ENCODE measurements at regions not wholly inside any gene's neighbourhood (a gene's known extent, or its start where the extent isn't known, plus 50 kb on each side); places are given as distances from the start of the nearest gene placed in this dataset.
"Not testable (repeated sequence)": the region's sequence is repeated elsewhere in the genome, so short reads cannot be mapped to it uniquely, and the experiment has no call there.

DNA sequence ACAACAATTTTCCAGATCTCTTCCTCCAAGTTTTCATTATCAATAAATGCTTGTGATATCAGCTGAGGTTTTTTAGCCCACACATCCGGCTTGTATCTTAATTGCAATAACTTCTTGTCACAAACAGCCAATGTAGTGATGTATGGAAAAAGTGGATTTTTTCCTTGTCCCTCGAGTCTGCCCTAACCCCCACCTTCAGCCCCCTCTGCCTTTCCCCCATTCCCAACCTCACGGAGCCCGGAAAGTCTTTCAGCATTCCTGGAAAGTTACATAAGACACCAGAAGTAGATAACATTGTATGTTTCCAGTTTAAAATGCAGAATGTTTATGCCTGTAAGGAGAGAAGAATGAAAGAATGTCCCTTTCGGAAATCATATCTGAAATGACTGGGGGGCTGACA is 179.2 kb upstream of the PHACTR1 start:
- Histone ChIP-seq H3K4me1 (no peaks in the 10 kb centered on the region), H3K27ac (no peak overlapping the region), H3K36me3 (no peaks in the 10 kb centered on the region), H3K27me3 (no peaks in the 10 kb centered on the region), H3K9me3 (no peaks in the 10 kb centered on the region), H3K4me3 (no peak overlapping the region)
- DNase-seq: no peak
- intact Hi-C loops (cut with DNase I): no loop called here
- TF ChIP-seq, protein P1, sequence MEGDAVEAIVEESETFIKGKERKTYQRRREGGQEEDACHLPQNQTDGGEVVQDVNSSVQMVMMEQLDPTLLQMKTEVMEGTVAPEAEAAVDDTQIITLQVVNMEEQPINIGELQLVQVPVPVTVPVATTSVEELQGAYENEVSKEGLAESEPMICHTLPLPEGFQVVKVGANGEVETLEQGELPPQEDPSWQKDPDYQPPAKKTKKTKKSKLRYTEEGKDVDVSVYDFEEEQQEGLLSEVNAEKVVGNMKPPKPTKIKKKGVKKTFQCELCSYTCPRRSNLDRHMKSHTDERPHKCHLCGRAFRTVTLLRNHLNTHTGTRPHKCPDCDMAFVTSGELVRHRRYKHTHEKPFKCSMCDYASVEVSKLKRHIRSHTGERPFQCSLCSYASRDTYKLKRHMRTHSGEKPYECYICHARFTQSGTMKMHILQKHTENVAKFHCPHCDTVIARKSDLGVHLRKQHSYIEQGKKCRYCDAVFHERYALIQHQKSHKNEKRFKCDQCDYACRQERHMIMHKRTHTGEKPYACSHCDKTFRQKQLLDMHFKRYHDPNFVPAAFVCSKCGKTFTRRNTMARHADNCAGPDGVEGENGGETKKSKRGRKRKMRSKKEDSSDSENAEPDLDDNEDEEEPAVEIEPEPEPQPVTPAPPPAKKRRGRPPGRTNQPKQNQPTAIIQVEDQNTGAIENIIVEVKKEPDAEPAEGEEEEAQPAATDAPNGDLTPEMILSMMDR (IDR thresholded peaks at IDR 0.05): no peak
- TF ChIP-seq POLR2A (IDR thresholded peaks at IDR 0.05): no peak
- 55 to 72% methylated on average over 5 of the region's 5 CpGs for WGBS, 2 donors

DNA sequence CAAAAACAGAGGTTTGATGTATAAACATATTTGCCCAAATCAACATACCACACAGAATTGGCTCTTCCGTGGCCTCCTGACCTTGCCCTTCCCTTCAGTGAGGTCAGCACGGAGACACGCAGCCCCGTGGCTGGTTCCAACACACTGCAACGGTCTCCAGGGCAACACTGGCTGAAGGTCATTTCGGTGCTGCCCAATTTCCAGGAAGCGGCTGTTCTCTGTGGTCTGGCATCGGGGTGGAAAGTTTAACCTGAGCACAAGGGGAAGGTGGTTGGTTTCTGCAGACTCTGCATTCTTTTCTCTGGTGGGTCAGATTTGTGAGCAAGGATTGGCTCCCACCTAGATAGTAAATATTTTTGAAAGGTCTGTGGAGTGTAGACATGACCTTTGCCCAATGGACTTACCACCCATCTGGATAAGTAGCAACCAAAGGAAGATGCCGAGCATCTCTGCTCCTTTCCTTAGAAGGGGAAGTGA is 177.6 kb upstream of the PHACTR1 start:
- no peak for DNase-seq
- H3K27me3 ChIP-seq: no peaks in the 10 kb centered on the region
- H3K4me3 ChIP-seq: no peak overlapping the region
- 53 to 76% methylated on average over 6 to 8 of the region's 9 CpGs for WGBS, 2 donors
- H3K27ac ChIP-seq: no peak overlapping the region
- H3K4me1 ChIP-seq: no peaks in the 10 kb centered on the region
- intact Hi-C loops (cut with DNase I): no loop called here
- no peaks in the 10 kb centered on the region for H3K9me3 ChIP-seq
- TF ChIP-seq, protein P1 (IDR thresholded peaks at IDR 0.05): no peak
- TF ChIP-seq POLR2A (IDR thresholded peaks at IDR 0.05): no peak
- no peaks in the 10 kb centered on the region for H3K36me3 ChIP-seq

DNA sequence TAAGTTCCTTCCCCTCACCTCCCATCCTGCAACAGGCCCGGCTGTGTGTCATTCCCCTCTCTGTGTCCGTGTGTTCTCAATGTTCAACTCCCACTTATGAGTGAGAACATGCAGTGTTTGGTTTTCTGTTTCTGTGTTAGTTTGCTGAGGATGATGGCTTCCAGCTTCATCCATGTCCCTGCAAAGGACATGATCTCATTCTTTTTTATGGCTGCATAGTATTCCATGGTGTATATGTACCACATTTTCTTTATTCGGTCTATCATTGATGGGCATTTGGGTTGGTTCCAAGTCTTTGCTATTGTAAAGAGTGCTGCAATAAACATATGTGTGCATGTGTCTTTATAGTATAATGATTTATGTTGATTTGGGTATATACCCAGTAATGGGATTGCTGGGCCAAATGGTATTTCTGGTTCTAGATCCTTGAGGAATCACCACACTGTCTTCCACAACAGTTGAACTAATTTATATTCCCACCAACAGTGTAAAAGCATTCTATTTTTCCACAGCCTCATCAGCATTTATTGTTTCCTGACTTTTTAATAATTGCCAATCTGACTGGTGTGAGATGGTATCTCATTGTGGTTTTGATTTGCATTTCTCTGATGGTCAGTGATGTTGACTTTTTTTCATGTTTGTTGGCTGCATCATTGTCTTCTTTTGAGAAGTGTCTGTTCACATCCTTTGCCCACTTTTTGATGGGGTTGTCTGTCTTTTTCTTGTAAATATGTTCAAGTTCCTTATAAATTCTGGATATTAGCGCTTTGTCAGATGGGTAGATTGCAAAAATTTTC is 174.1 kb upstream of the PHACTR1 start:
- WGBS, 2 donors: 85 to 90% methylated on average over 4 of the region's 4 CpGs
- intact Hi-C loops (cut with DNase I); H3K4me1 ChIP-seq; H3K27me3 ChIP-seq; DNase-seq; H3K27ac ChIP-seq; H3K9me3 ChIP-seq; H3K36me3 ChIP-seq; H3K4me3 ChIP-seq: not testable (repeated sequence)

DNA sequence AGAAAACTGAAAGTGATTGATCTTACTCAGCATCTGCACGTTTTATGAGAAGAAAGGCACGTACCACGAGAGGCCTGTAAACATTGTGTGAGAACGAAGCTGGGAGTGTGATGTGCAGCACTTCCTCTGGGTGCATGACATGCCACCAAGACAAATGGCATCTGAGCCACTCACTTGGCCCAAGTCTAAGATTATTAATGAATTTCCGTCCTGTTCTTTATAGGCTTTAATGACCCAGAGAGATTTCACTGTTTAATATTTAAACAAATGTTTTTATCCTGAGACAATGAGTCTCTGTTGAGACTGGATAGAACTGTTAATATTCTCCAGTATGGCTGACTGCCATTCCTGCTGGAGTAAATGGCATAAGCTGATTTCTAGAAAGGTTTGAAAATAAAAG is 172.6 kb upstream of the PHACTR1 start:
- 60 to 63% methylated on average over 5 of the region's 5 CpGs for WGBS, 2 donors
- DNase-seq: no peak
- Histone ChIP-seq H3K27ac (no peak overlapping the region), H3K36me3 (no peaks in the 10 kb centered on the region), H3K4me3 (no peak overlapping the region), H3K27me3 (no peaks in the 10 kb centered on the region), H3K9me3 (no peaks in the 10 kb centered on the region), H3K4me1 (peaks cover 0 to 9% (median 0%) of the 10 kb centered on the region in 3 donors)
- TF ChIP-seq, protein P1 (IDR thresholded peaks at IDR 0.05): no peak
- TF ChIP-seq POLR2A (IDR thresholded peaks at IDR 0.05): no peak
- intact Hi-C loops (cut with DNase I): no loop called here

DNA sequence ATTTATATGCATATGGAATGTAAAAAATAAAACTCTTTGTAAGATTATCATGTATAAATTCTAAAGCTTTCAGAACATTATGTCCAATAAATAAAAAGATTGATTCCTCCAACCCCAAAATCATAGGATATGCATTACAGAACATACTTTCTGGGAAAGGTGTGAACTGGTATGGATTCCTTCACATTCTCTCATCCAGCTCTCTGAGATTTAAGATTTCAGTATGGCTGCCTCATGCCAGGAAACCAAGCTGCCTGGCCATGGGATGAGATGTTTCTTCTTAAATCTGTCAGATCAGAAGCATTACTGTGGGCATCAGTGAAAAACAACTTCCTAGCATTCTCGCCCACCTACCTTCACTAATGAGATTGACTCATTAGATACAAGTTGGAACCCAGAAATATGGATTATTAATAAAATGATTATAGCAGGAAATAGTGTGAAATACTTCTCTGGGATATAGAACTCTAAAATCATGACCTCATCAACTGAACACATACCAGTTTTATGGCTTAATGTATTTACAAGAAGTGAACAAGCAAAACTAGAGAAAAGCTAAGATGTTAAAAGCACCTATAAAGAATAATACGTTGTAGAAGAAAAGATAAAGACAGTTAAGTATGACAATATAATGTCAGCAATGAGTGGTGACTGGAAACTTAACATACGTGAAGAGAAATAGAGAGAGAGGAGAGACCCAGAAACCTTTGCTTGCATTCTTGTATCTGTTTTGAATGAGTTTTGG is 171.6 kb upstream of the PHACTR1 start:
- 81 to 82% methylated on average over 3 of the region's 3 CpGs for WGBS, 2 donors
- no peaks in the 10 kb centered on the region for H3K36me3 ChIP-seq
- no peaks in the 10 kb centered on the region for H3K27me3 ChIP-seq
- H3K4me3 ChIP-seq: no peak overlapping the region
- no peaks in the 10 kb centered on the region for H3K9me3 ChIP-seq
- H3K4me1 ChIP-seq: peaks cover 0 to 9% (median 0%) of the 10 kb centered on the region in 3 donors
- H3K27ac ChIP-seq: no peak overlapping the region
- intact Hi-C loops (cut with DNase I): no loop called here
- DNase-seq: no peak
- TF ChIP-seq, protein P1 (IDR thresholded peaks at IDR 0.05): no peak
- TF ChIP-seq POLR2A (IDR thresholded peaks at IDR 0.05): no peak

Measured in esophagus squamous epithelium (tissue), 5 donors.